GM23248 (cell line): ENCODE measurements at regions not wholly inside any gene's neighbourhood (a gene's known extent, or its start where the extent isn't known, plus 50 kb on each side); places are given as distances from the start of the nearest gene placed in this dataset.

Experiments used
- EZH2 ChIP-seq: fragments of 200-600 bp; sonication (generic); IDR thresholded peaks from 2 replicates; pipeline ENCODE4 v1.6.1; 2018; ENCODE audit warnings: antibody characterized with exemption, mild to moderate bottlenecking; ENCODE audit not compliant: insufficient read depth, poor library complexity, severe bottlenecking
- EZH2phosphoT487 ChIP-seq: fragments of 200-600 bp; sonication (generic); IDR thresholded peaks from 2 replicates; pipeline ENCODE4 v1.6.1; 2018; ENCODE audit warnings: antibody characterized with exemption, moderate library complexity, mild to moderate bottlenecking, low read depth; ENCODE audit not compliant: insufficient read depth

GRCh38 chr6:168232989-168233874 is 86.3 kb downstream of the DACT2 start:
- TF ChIP-seq EZH2 (no peak), EZH2phosphoT487 (no peak)
